ENCODE measurements at regions not wholly inside any gene's neighbourhood (a gene's known extent, or its start where the extent isn't known, plus 50 kb on each side); places are given as distances from the start of the nearest gene placed in this dataset.
"Not testable (repeated sequence)": the region's sequence is repeated elsewhere in the genome, so short reads cannot be mapped to it uniquely, and the experiment has no call there.

GRCh38 chr4:20124317-20125026, 127.2 kb upstream of the SLIT2 start:
- FAIRE-seq (no peak), DNase-seq (ENCODE audit: low spot score) (no peak)

GRCh38 chr4:20122198-20122988, 129.3 kb upstream of the SLIT2 start:
- no peak for FAIRE-seq
- no peak for DNase-seq (ENCODE audit: low spot score)

- FAIRE-seq, result no peak
- DNase-seq (ENCODE audit: low spot score), result no peak
These were observed 132.6 kb upstream of the SLIT2 start for GRCh38 chr4:20119141-20119540.

GRCh38 chr4:20109391-20109790, 142.3 kb upstream of the SLIT2 start:
- no peak for FAIRE-seq

GRCh38 chr4:20106921-20107320, 144.8 kb upstream of the SLIT2 start:
- DNase-seq (ENCODE audit: low spot score), result no peak
- no peak for FAIRE-seq

More at GRCh38 chr4:20109391-20109790, 142.3 kb upstream of the SLIT2 start:
- DNase-seq (ENCODE audit: low spot score), result no peak

GRCh38 chr4:20101831-20102230, 149.9 kb upstream of the SLIT2 start:
- DNase-seq (ENCODE audit: low spot score) (no peak), FAIRE-seq (no peak)

- FAIRE-seq (no peak), DNase-seq (ENCODE audit: low spot score) (no peak)
These were observed 154.8 kb upstream of the SLIT2 start for GRCh38 chr4:20096911-20097310.

- FAIRE-seq (no peak), DNase-seq (ENCODE audit: low spot score) (no peak)
These were observed 155.7 kb upstream of the SLIT2 start for GRCh38 chr4:20095805-20096541.

GRCh38 chr4:20091781-20092180, 159.9 kb upstream of the SLIT2 start:
- DNase-seq (ENCODE audit: low spot score) (no peak), FAIRE-seq (no peak)

- DNase-seq (ENCODE audit: low spot score) (no peak), FAIRE-seq (no peak)
These were observed 164.2 kb upstream of the SLIT2 start for GRCh38 chr4:20087522-20087911.

- DNase-seq (ENCODE audit: low spot score), result no peak
- no peak for FAIRE-seq
These were observed 164.7 kb upstream of the SLIT2 start for GRCh38 chr4:20086799-20087521.

- no peak for FAIRE-seq
These were observed 165.5 kb upstream of the SLIT2 start for GRCh38 chr4:20086067-20086798.

GRCh38 chr4:20085653-20086052, 166.1 kb upstream of the SLIT2 start:
- FAIRE-seq (no peak), DNase-seq (ENCODE audit: low spot score) (no peak)

More at GRCh38 chr4:20086067-20086798, 165.5 kb upstream of the SLIT2 start:
- no peak for DNase-seq (ENCODE audit: low spot score)

GRCh38 chr4:20085156-20085555, 166.5 kb upstream of the SLIT2 start:
- DNase-seq (ENCODE audit: low spot score) (no peak), FAIRE-seq (no peak)

GRCh38 chr4:20084488-20084887, 167.2 kb upstream of the SLIT2 start:
- DNase-seq (ENCODE audit: low spot score), result no peak
- FAIRE-seq, result no peak

- no peak for FAIRE-seq
- no peak for DNase-seq (ENCODE audit: low spot score)
These were observed 173.1 kb upstream of the SLIT2 start for GRCh38 chr4:20078644-20079043.

- no peak for FAIRE-seq
- DNase-seq (ENCODE audit: low spot score), result no peak
These were observed 176.3 kb upstream of the SLIT2 start for GRCh38 chr4:20075248-20075871.

- no peak for FAIRE-seq
- DNase-seq (ENCODE audit: low spot score), result no peak
These were observed 177.3 kb upstream of the SLIT2 start for GRCh38 chr4:20074450-20074849.

- FAIRE-seq (no peak), DNase-seq (ENCODE audit: low spot score) (no peak)
These were observed 185.8 kb upstream of the SLIT2 start for GRCh38 chr4:20065952-20066351.

- FAIRE-seq, result not testable (repeated sequence)
These were observed 188.8 kb upstream of the SLIT2 start for GRCh38 chr4:20062857-20063256.

More at GRCh38 chr4:20062857-20063256, 188.8 kb upstream of the SLIT2 start:
- not testable (repeated sequence) for DNase-seq (ENCODE audit: low spot score)

Data from RCC 7860 (cell line).